Endodermal cell (in vitro differentiated cells): ENCODE measurements at regions not wholly inside any gene's neighbourhood (a gene's known extent, or its start where the extent isn't known, plus 50 kb on each side); places are given as distances from the start of the nearest gene placed in this dataset.
A peak's percentile ranks its signal among the peaks of the same experiment; 100 is the strongest.

Source experiments
- DNase-seq: peaks from one replicate; pipeline ENCODE4 v3.0.0-alpha.2; 2017
- H3K27ac ChIP-seq: 2 replicates; pipeline ENCODE4 v1.5.1; 2013; ENCODE audit warnings: mild to moderate bottlenecking, low read depth, low read length, moderate library complexity
- H3K27me3 ChIP-seq: 2 replicates; pipeline ENCODE4 v1.6.1; 2013; ENCODE audit warnings: mild to moderate bottlenecking, low read length, moderate library complexity; ENCODE audit not compliant: insufficient read depth, control insufficient read depth, poor library complexity, severe bottlenecking
- H3K36me3 ChIP-seq: 2 replicates; pipeline ENCODE4 v1.7.0; 2013; ENCODE audit warnings: mild to moderate bottlenecking, low read length, moderate library complexity; ENCODE audit not compliant: control insufficient read depth, insufficient read depth
- H3K4me1 ChIP-seq: one replicate; pipeline ENCODE4 v1.7.0; 2013; ENCODE audit warnings: low read length; ENCODE audit not compliant: control insufficient read depth, insufficient read depth
- H3K4me3 ChIP-seq: 2 replicates; pipeline ENCODE4 v1.5.1; 2013; ENCODE audit warnings: mild to moderate bottlenecking, low read length, moderate library complexity
- H3K9ac ChIP-seq: 2 replicates; pipeline ENCODE4 v1.6.1; 2013; ENCODE audit warnings: mild to moderate bottlenecking, low read length, moderate library complexity; ENCODE audit not compliant: poor library complexity, severe bottlenecking; ENCODE audit errors: extremely low read depth
- H3K9me3 ChIP-seq: 2 replicates; pipeline ENCODE4 v1.6.1; 2013; ENCODE audit warnings: mild to moderate bottlenecking, low read length, moderate library complexity; ENCODE audit not compliant: control insufficient read depth
- H3K27ac Mint-ChIP-seq: 2 replicates; pipeline ENCODE4 v1.8.0; 2020; ENCODE audit warnings: mixed read lengths
- H3K27me3 Mint-ChIP-seq: 2 replicates; pipeline ENCODE4 v1.8.0; 2021; ENCODE audit warnings: mild to moderate bottlenecking, mixed read lengths; ENCODE audit not compliant: insufficient read depth
- H3K36me3 Mint-ChIP-seq: 2 replicates; pipeline ENCODE4 v1.8.0; 2020; ENCODE audit warnings: low read depth, mixed read lengths
- H3K4me1 Mint-ChIP-seq: 2 replicates; pipeline ENCODE4 v1.8.0; 2020; ENCODE audit warnings: mixed read lengths
- H3K4me3 Mint-ChIP-seq: 2 replicates; pipeline ENCODE4 v1.8.0; 2020; ENCODE audit warnings: mild to moderate bottlenecking, moderate library complexity, mixed read lengths
- H3K9me3 Mint-ChIP-seq: 2 replicates; pipeline ENCODE4 v1.8.0; 2020; ENCODE audit warnings: mild to moderate bottlenecking, mixed read lengths
- CTCF ChIP-seq: fragments of 200-600 bp; sonication (generic); conservative IDR thresholded peaks from 2 replicates; pipeline ENCODE4 v1.5.0; 2021; ENCODE audit warnings: antibody characterized with exemption, mild to moderate bottlenecking
- WGBS, 2 experiments: methylation state at CpG; one replicate each; pipeline versions ENCODE4 v1.1.5 to v1.1.7; 2013; ENCODE audit warnings: missing lambda C conversion rate in 2 of 2, mixed read lengths in 1 of 2; ENCODE audit not compliant: insufficient coverage in 1 of 2, insufficient read length in 1 of 2; 5-methylcytosine and 5-hydroxymethylcytosine counted together

- 85 to 93% methylated on average over 19 to 34 of the region's 34 CpGs for WGBS, 2 experiments
- Histone ChIP-seq H3K27me3 (peaks cover 10% of the 10 kb centered on the region), H3K4me3 (no peak overlapping the region), H3K9me3 (no peaks in the 10 kb centered on the region), H3K9ac (no peak overlapping the region), H3K36me3 (no peaks in the 10 kb centered on the region), H3K27ac (no peak overlapping the region), H3K4me1 (peaks cover 5% of the 10 kb centered on the region)
- Mint-ChIP-seq H3K4me1 (peaks cover 39% of the 10 kb centered on the region), H3K27ac (peak overlapping the region; percentile 59), H3K27me3 (peaks cover 9% of the 10 kb centered on the region), H3K36me3 (peaks cover 5% of the 10 kb centered on the region), H3K4me3 (no peak overlapping the region), H3K9me3 (no peaks in the 10 kb centered on the region)
- no peak for DNase-seq
- TF ChIP-seq CTCF = no peak
Observed at GRCh38 chr17:77285594-77286390, 145.0 kb downstream of the SEC14L1 start.

GRCh38 chr17:77286391-77286640 lies 145.5 kb downstream of the SEC14L1 start:
- peaks cover 39% of the 10 kb centered on the region for H3K4me1 Mint-ChIP-seq
- H3K9me3 Mint-ChIP-seq = no peaks in the 10 kb centered on the region
- H3K27me3 Mint-ChIP-seq = peaks cover 9% of the 10 kb centered on the region
- Histone ChIP-seq H3K27ac (no peak overlapping the region), H3K36me3 (no peaks in the 10 kb centered on the region), H3K9me3 (no peaks in the 10 kb centered on the region), H3K27me3 (peaks cover 10% of the 10 kb centered on the region), H3K9ac (no peak overlapping the region), H3K4me1 (peaks cover 5% of the 10 kb centered on the region), H3K4me3 (no peak overlapping the region)
- H3K36me3 Mint-ChIP-seq = peaks cover 5% of the 10 kb centered on the region
- no peak overlapping the region for H3K4me3 Mint-ChIP-seq
- no peak overlapping the region for H3K27ac Mint-ChIP-seq
- no peak for DNase-seq
- TF ChIP-seq CTCF = no peak

- peaks cover 39% of the 10 kb centered on the region for H3K4me1 Mint-ChIP-seq
- no peak overlapping the region for H3K27ac ChIP-seq
Observed at GRCh38 chr17:77286641-77287431, 146.1 kb downstream of the SEC14L1 start.

More at GRCh38 chr17:77286641-77287431, 146.1 kb downstream of the SEC14L1 start:
- Mint-ChIP-seq H3K9me3 (no peaks in the 10 kb centered on the region), H3K36me3 (peaks cover 7% of the 10 kb centered on the region), H3K27me3 (peaks cover 8% of the 10 kb centered on the region), H3K4me3 (no peak overlapping the region), H3K27ac (no peak overlapping the region)
- H3K9me3 ChIP-seq = no peaks in the 10 kb centered on the region
- WGBS, 2 experiments = 95 to 97% methylated on average over 14 to 21 of the region's 21 CpGs
- no peak overlapping the region for H3K9ac ChIP-seq
- H3K4me1 ChIP-seq = peaks cover 5% of the 10 kb centered on the region
- H3K4me3 ChIP-seq = no peak overlapping the region
- no peak for TF ChIP-seq CTCF
- no peak for DNase-seq
- peaks cover 7% of the 10 kb centered on the region for H3K27me3 ChIP-seq
- no peaks in the 10 kb centered on the region for H3K36me3 ChIP-seq
